ENCODE measurements at regions not wholly inside any gene's neighbourhood (a gene's known extent, or its start where the extent isn't known, plus 50 kb on each side); places are given as distances from the start of the nearest gene placed in this dataset.
"Not testable (repeated sequence)": the region's sequence is repeated elsewhere in the genome, so short reads cannot be mapped to it uniquely, and the experiment has no call there.

DNA sequence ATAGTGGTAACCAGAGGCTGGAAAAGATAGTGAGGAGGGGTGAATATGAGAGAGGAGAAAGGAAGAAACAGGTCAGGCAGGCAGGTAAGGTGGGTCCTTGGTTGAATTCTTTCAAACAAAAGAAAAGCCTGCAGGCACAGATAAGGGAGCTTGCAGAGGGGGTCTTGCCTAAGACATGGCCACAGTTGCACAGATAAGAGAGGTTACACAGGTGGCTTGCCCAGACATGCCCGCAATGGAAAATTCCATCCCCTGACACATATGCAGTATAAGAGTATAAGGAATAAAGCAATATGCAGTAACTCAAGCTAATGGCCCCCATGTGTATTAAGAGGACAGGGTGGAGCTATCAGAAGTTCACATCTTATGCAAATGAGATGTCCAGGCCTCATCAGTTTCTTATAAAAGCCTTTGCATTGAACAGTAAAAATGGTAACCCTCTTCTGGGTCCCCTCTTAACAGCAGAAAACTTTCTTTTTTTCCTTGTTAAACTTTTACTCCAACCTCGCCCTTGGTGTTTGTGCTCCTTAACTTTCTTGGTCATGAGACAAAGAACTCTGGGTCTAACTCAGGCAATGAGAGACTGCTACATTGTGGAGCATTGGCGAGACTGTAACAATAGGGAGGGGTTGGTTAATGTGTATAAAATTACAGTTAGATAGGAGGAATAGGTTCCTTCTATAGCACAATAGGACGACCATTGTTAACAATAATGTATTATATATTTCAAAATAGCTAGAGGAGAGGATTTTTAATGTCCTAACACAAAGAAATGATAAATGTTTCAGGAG, 764.6 kb downstream of the TSN start:
- DNase-seq = no peak

DNA sequence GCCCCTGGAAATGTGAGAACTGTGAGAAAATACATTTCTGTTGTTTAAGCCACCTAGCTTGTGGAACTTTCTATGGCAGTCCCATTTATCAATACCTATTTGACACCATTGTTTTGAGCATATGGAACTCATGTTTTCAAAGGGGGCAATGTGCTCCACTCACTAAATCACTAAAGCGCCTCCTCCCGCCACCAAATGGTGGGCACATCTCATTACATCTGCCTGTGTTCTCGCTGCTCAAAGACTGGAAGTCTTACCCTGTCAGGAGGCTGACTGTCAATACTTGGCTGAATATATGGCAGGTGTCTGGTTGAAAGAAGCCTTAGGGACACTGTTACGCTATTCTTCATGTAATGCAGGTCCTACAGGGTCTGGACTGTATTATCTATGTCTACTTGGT, 767.7 kb downstream of the TSN start:
- no peak for DNase-seq

DNA sequence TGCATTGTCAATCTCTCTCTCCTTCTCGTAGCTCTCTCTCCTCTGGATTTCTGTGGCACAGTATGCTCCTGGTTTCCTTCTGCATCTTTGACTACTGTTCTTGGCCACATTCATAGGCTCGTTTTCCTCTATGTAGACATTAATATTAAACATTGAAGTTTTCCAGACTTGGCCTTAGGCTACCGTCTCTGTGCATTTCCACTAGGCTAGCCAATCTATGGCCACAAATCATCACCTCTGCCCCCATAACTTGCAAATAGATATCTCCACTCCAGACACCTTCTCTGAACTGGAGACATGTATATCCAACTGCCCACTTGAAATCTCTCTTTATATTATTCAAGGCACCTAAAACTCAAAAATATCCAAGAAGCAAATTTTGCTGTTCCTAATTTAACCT, 768.5 kb downstream of the TSN start:
- no peak for DNase-seq

DNA sequence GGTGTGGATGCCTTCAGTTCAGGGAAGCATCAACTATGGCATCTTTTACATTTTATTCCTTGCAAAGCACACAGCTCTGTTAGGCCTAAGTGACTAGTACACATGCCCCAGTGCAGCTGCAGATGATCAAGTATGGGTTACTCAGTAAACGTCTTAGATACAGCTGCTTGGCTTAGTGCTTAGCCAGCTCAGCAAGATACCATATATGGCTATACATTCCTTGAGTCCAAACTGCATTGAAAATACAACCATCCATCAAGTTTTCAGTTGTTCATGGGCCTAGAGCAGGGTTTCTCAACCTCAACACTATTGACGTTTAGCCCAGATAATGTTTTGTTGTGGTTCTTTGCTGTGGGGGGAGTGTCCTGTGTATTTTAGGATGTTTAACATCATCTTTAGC, 769.9 kb downstream of the TSN start:
- no peak for DNase-seq

- DNase-seq = no peak
Measured at GRCh38 chr2:122528061-122528460, 772.6 kb downstream of the TSN start.

- no peak for DNase-seq
Measured at GRCh38 chr2:122528958-122529705, 773.7 kb downstream of the TSN start.

DNA sequence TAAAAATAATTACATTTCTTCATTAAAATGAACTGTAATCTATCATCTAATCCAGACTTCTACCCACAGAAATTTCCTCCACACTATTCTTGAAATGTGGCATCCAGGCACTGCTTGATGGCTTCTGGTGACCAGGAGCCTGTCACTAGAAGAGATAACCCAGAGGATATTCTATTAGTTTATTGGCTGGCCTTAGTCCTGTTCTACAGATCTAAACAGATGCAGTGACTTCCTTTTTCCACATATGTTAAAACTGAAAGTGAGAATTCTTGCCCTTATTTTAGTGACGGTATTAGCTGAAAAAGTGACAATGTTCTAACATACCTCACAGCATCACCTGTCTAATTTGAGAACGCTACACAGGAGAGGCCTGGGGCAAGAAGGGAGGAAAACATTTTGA, 775.4 kb downstream of the TSN start:
- DNase-seq = no peak

- no peak for DNase-seq
Measured at GRCh38 chr2:122531290-122532071, 776.0 kb downstream of the TSN start.

DNA sequence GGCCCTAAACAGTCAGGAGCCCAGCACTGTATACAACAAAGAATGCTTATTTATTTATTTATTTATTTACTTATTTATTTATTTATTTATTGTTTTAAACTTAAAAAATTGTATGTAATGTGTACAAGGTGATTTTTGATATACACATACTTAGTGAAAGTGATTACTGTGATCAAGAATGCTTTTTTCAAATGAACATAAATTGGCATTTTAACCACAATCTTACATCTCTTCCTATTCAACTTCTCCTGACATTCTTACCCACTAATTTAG, 776.6 kb downstream of the TSN start:
- no peak for DNase-seq

GRCh38 chr2:122532481-122532880, 777.0 kb downstream of the TSN start:
- DNase-seq = no peak

GRCh38 chr2:122535960-122536505, 780.6 kb downstream of the TSN start:
- DNase-seq = no peak

- DNase-seq = no peak
Measured at GRCh38 chr2:122539311-122539710, 783.9 kb downstream of the TSN start.

DNA sequence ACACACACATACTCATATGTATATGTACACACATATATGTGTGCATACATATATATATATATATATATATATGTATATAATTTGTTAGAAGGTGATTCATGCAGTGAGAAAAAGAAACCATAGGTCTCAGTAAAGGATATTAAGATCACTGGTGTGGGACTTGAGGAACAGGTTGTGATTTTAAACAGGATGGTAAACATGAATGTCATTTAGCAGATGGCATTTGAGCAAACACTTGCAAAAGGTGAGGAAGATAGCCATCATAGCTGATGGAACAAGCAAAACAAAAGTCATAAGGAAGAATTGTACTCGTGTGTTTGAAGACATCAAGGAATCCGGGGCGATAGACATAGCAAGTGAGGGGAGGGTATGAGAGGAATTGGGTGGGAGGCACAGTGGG, 784.5 kb downstream of the TSN start:
- DNase-seq = no peak

DNA sequence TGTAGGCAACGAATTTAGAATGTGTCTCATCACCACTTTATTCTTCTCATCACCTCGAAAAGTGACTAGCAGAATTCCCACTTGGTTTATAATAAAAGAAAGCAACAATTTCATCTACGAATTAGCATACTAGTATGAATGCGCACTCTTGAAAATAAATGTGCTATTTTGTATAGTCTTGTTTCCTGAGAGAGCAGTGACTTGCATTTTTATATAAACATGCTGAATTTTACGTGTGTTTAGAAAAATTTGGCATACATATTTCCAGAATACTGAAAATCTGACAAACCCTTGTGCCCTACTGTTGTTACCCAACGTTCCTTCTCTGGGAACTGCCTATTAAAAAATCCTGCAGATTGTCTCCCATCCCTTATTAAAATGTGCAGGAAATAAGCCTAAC, 786.8 kb downstream of the TSN start:
- no peak for DNase-seq

GRCh38 chr2:122542646-122543045, 787.2 kb downstream of the TSN start:
- DNase-seq = no peak

- no peak for DNase-seq
Measured at GRCh38 chr2:122543815-122544214, 788.4 kb downstream of the TSN start.

GRCh38 chr2:122545821-122546220, 790.4 kb downstream of the TSN start:
- DNase-seq = no peak

DNA sequence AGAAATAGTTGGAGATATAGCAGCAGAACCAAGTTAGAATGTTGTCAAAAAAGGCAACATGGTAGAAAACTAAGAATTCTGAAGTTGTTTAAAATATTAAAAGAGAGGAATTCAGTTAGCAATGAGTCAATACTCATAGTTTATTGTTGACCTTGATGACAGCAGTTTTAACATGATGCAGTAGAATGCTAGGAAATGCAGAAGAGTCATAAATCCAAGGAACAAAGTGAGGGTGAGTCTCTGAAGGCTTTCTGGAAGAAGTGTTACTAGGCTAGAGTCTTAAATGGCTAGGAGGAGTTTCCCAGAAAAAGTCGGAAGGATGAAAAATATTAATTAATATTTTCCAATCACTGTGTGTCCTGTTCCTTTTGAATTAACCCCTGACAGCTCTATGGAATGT, 807.3 kb downstream of the TSN start:
- DNase-seq = no peak

DNA sequence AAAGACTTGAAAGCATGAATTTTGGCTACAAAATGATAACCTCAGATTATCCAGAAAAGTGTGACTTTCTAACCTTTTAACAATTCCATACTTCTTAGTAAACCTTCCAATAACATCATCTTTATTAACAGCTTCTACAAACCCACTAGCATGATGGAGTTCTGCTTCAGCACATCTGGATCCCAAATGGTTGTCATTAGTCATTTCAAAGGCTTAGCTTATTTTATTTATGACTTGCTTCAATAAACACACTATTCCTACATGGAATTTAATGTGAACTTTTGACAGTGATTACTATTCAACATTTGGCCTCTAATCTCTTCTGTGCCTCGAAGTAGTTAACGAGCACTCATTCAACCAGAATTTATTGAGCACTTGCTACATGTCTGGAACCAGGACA, 808.3 kb downstream of the TSN start:
- no peak for DNase-seq

- DNase-seq = no peak
Measured at GRCh38 chr2:122564843-122565242, 809.4 kb downstream of the TSN start.

GRCh38 chr2:122565364-122565763, 809.9 kb downstream of the TSN start:
- no peak for DNase-seq

GRCh38 chr2:122570641-122571040, 815.2 kb downstream of the TSN start:
- no peak for DNase-seq

DNA sequence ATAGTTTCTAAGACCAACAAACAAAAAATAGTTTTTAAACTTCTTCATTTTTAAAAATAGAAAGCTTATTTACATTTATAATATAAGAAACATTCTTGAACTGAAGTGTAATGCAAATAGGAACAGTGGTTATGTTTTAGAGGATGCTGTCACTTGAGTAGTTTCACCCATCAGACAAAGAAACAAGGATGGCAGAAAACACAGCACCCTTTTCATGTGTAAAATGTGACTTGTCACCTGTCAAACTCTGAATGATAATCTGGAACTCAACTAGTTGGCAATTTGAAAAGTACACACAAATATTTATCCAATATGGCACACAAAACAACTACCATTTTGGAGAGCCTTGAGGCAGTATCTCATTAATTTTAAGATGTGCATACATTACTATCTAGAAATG, 816.0 kb downstream of the TSN start:
- DNase-seq = not testable (repeated sequence)

DNA sequence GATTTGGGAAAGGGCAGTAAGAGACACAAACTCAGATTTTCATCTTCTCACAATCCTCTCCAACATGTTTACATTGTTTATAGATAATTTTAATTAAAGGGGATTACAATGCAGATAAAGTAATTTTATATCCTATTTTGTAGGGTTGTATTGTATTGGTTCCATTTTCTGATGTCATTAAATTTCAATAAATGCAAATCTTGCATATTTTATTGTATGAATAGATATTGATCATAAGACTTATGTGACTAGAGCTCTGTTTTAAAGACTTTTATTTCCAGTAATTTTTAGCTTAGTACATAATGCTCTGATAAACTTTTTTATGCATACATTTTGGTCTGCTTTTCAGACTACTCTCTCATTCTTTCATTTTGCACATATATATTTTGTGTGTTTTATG, 819.6 kb downstream of the TSN start:
- DNase-seq = no peak
